ENCODE measurements at regions not wholly inside any gene's neighbourhood (a gene's known extent, or its start where the extent isn't known, plus 50 kb on each side); places are given as distances from the start of the nearest gene placed in this dataset.

GRCh38 chr20:46833360-46833759, 61.3 kb upstream of the EYA2 start:
- Histone ChIP-seq H3K36me3 (ENCODE audit: control insufficient read depth, insufficient read depth, low read length) (no peaks in the 10 kb centered on the region), H3K27me3 (ENCODE audit: control insufficient read depth, insufficient read depth, low read length) (no peaks in the 10 kb centered on the region), H3K4me3 (ENCODE audit: low read depth, low read length) (no peak overlapping the region)
- no peak for DNase-seq (ENCODE audit: low read depth)
- TF ChIP-seq CTCF (IDR thresholded peaks at IDR 0.05; ENCODE audit: insufficient read depth, low read length, poor library complexity, severe bottlenecking), result no peak

- Histone ChIP-seq H3K4me3 (ENCODE audit: low read depth, low read length) (no peak overlapping the region), H3K27me3 (ENCODE audit: control insufficient read depth, insufficient read depth, low read length) (no peaks in the 10 kb centered on the region), H3K36me3 (ENCODE audit: control insufficient read depth, insufficient read depth, low read length) (no peaks in the 10 kb centered on the region)
- TF ChIP-seq CTCF (IDR thresholded peaks at IDR 0.05; ENCODE audit: insufficient read depth, low read length, poor library complexity, severe bottlenecking), result no peak
- DNase-seq (ENCODE audit: low read depth), result no peak
Observed at GRCh38 chr20:46835418-46835817, 59.2 kb upstream of the EYA2 start.

- H3K36me3 ChIP-seq (ENCODE audit: control insufficient read depth, insufficient read depth, low read length), result no peaks in the 10 kb centered on the region
- DNase-seq (ENCODE audit: low read depth), result no peak
- H3K27me3 ChIP-seq (ENCODE audit: control insufficient read depth, insufficient read depth, low read length), result no peaks in the 10 kb centered on the region
- no peak for TF ChIP-seq CTCF (IDR thresholded peaks at IDR 0.05; ENCODE audit: insufficient read depth, low read length, poor library complexity, severe bottlenecking)
- no peak overlapping the region for H3K4me3 ChIP-seq (ENCODE audit: low read depth, low read length)
Observed at GRCh38 chr20:46837083-46837482, 57.6 kb upstream of the EYA2 start.

GRCh38 chr20:46838011-46838410, 56.6 kb upstream of the EYA2 start:
- no peak for DNase-seq (ENCODE audit: low read depth)
- Histone ChIP-seq H3K27me3 (ENCODE audit: control insufficient read depth, insufficient read depth, low read length) (no peaks in the 10 kb centered on the region), H3K4me3 (ENCODE audit: low read depth, low read length) (no peak overlapping the region), H3K36me3 (ENCODE audit: control insufficient read depth, insufficient read depth, low read length) (no peaks in the 10 kb centered on the region)
- no peak for TF ChIP-seq CTCF (IDR thresholded peaks at IDR 0.05; ENCODE audit: insufficient read depth, low read length, poor library complexity, severe bottlenecking)

GRCh38 chr20:46840054-46840729, 54.5 kb upstream of the EYA2 start:
- no peak for TF ChIP-seq CTCF (IDR thresholded peaks at IDR 0.05; ENCODE audit: insufficient read depth, low read length, poor library complexity, severe bottlenecking)
- H3K36me3 ChIP-seq (ENCODE audit: control insufficient read depth, insufficient read depth, low read length), result no peaks in the 10 kb centered on the region

More at GRCh38 chr20:46840054-46840729, 54.5 kb upstream of the EYA2 start:
- no peak for DNase-seq (ENCODE audit: low read depth)
- no peak overlapping the region for H3K4me3 ChIP-seq (ENCODE audit: low read depth, low read length)
- H3K27me3 ChIP-seq (ENCODE audit: control insufficient read depth, insufficient read depth, low read length), result no peaks in the 10 kb centered on the region
